ENCODE measurements at regions not wholly inside any gene's neighbourhood (a gene's known extent, or its start where the extent isn't known, plus 50 kb on each side); places are given as distances from the start of the nearest gene placed in this dataset.

DNA sequence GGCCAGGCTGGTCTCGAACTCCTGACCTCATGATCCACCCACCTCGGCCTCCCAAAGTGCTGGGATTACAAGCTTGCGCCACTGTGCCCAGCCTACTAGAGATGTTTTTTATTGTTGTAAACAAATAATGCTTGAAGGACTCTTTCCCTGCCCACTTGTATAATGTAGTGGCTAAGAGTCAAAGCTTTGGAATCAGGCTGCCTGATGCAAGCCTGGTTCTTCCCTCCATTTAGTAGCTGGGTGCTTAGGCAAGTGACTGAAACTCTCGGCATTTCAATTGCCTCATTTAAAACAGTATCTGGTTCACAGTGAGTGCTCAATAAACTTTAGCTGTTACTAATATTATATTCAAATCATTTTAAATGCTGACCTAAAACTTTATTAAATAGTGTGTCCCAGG is 144.2 kb upstream of the FOXN2 start:
- no peaks in the 10 kb centered on the region for H3K9me3 ChIP-seq (ENCODE audit: low read length)
- no peak for ATAC-seq
- H3K4me1 ChIP-seq (ENCODE audit: insufficient read depth, low read length), result no peaks in the 10 kb centered on the region
- H4K20me1 ChIP-seq (ENCODE audit: low read length), result no peaks in the 10 kb centered on the region
- DNase-seq, result no peak
- H2AFZ ChIP-seq (ENCODE audit: low read length), result no peak overlapping the region
- CTCF ChIA-PET, result no interaction called here
- no TSS peak for BruUV-seq (replicated peaks)
- no peaks in the 10 kb centered on the region for H3F3A ChIP-seq (ENCODE audit: low read length, unreplicated experiment)
- POLR2A ChIA-PET (ENCODE audit: unreplicated experiment), result no interaction called here
- H3K36me3 ChIP-seq (ENCODE audit: low read depth, low read length), result no peaks in the 10 kb centered on the region
- H3K79me2 ChIP-seq (ENCODE audit: low read length), result no peaks in the 10 kb centered on the region
- no peak overlapping the region for H3K9ac ChIP-seq (ENCODE audit: low read length)
- no peaks in the 10 kb centered on the region for H3K9me2 ChIP-seq (replicated peaks; ENCODE audit: low read length)
- TF ChIP-seq EZH2phosphoT487 (IDR thresholded peaks at IDR 0.05; ENCODE audit: borderline replicate concordance, low read length) (no peak), EZH2 (IDR thresholded peaks at IDR 0.05; ENCODE audit: low read length, unreplicated experiment) (no peak)
- TF ChIP-seq, protein P1, sequence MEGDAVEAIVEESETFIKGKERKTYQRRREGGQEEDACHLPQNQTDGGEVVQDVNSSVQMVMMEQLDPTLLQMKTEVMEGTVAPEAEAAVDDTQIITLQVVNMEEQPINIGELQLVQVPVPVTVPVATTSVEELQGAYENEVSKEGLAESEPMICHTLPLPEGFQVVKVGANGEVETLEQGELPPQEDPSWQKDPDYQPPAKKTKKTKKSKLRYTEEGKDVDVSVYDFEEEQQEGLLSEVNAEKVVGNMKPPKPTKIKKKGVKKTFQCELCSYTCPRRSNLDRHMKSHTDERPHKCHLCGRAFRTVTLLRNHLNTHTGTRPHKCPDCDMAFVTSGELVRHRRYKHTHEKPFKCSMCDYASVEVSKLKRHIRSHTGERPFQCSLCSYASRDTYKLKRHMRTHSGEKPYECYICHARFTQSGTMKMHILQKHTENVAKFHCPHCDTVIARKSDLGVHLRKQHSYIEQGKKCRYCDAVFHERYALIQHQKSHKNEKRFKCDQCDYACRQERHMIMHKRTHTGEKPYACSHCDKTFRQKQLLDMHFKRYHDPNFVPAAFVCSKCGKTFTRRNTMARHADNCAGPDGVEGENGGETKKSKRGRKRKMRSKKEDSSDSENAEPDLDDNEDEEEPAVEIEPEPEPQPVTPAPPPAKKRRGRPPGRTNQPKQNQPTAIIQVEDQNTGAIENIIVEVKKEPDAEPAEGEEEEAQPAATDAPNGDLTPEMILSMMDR (conservative IDR thresholded peaks at IDR 0.05; ENCODE audit: low read depth, low read length), result no peak
- H3K27ac ChIP-seq (ENCODE audit: low read length), result no peak overlapping the region
- intact Hi-C loops (cut with micrococcal nuclease), result no loop called here
- no peak overlapping the region for H3K4me2 ChIP-seq (ENCODE audit: low read length)
- H3K27me3 ChIP-seq (ENCODE audit: low read length), result no peaks in the 10 kb centered on the region
- H3K4me3 ChIP-seq (ENCODE audit: low read length), result no peak overlapping the region

DNA sequence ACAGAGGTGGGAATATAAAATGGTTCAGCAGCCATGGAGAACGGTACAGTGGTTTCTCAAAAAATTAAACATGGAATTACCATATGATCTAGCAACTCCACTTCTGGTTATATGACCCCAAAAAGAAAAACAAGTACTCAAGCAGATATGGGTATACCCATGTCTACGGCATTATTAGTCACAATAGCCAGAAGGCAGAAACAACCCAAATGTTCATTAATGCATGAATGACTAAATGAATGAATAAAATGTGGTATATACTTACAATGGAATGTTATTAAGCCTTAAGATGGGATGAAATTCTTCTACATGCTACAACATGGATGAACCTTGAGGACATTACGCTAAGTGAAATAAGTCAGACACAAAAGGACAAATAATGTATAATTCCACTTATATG is 141.3 kb upstream of the FOXN2 start:
- TF ChIP-seq, protein P1 (conservative IDR thresholded peaks at IDR 0.05; ENCODE audit: low read depth, low read length), result no peak
- TF ChIP-seq EZH2 (IDR thresholded peaks at IDR 0.05; ENCODE audit: low read length, unreplicated experiment) (no peak), EZH2phosphoT487 (IDR thresholded peaks at IDR 0.05; ENCODE audit: borderline replicate concordance, low read length) (no peak)
- H4K20me1 ChIP-seq (ENCODE audit: low read length), result no peaks in the 10 kb centered on the region
- POLR2A ChIA-PET (ENCODE audit: unreplicated experiment), result no interaction called here
- no peaks in the 10 kb centered on the region for H3K79me2 ChIP-seq (ENCODE audit: low read length)
- no TSS peak for BruUV-seq (replicated peaks)
- H2AFZ ChIP-seq (ENCODE audit: low read length), result no peak overlapping the region
- no peaks in the 10 kb centered on the region for H3F3A ChIP-seq (ENCODE audit: low read length, unreplicated experiment)
- DNase-seq (peak; percentile 70), ATAC-seq (no peak)
- no peaks in the 10 kb centered on the region for H3K9me2 ChIP-seq (replicated peaks; ENCODE audit: low read length)
- H3K27me3 ChIP-seq (ENCODE audit: low read length), result no peaks in the 10 kb centered on the region
- no peak overlapping the region for H3K4me3 ChIP-seq (ENCODE audit: low read length)
- H3K9me3 ChIP-seq (ENCODE audit: low read length), result no peaks in the 10 kb centered on the region
- H3K27ac ChIP-seq (ENCODE audit: low read length), result no peak overlapping the region
- intact Hi-C loops (cut with micrococcal nuclease), result no loop called here
- no peaks in the 10 kb centered on the region for H3K4me1 ChIP-seq (ENCODE audit: insufficient read depth, low read length)
- no peak overlapping the region for H3K9ac ChIP-seq (ENCODE audit: low read length)
- CTCF ChIA-PET, result no interaction called here
- H3K4me2 ChIP-seq (ENCODE audit: low read length), result no peak overlapping the region
- H3K36me3 ChIP-seq (ENCODE audit: low read depth, low read length), result no peaks in the 10 kb centered on the region

DNA sequence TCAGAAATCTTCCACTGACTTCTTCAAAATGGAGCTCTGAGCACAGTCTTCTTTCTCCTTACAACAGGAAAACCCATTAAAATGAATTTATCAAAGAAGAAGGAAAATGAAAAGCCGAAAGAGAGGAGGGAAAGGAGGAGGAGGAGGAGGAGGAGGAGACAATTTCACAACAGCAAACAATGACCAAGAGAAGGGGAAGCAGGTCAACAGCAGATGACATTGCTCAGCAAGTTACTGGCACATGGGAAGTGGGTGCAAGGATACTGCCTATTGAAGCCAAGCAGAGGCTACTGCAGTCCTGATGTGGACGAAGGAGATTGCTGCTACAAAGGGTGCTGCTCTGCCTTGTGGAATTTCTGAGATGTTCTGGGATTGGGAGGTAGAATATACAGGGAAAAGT is 140.0 kb upstream of the FOXN2 start:
- Histone ChIP-seq H4K20me1 (ENCODE audit: low read length) (no peaks in the 10 kb centered on the region), H3K79me2 (ENCODE audit: low read length) (no peaks in the 10 kb centered on the region), H3F3A (ENCODE audit: low read length, unreplicated experiment) (no peaks in the 10 kb centered on the region), H3K4me3 (ENCODE audit: low read length) (no peak overlapping the region), H3K27me3 (ENCODE audit: low read length) (no peaks in the 10 kb centered on the region), H3K9ac (ENCODE audit: low read length) (no peak overlapping the region), H3K4me2 (ENCODE audit: low read length) (no peak overlapping the region), H3K36me3 (ENCODE audit: low read depth, low read length) (no peaks in the 10 kb centered on the region), H3K9me3 (ENCODE audit: low read length) (no peaks in the 10 kb centered on the region), H3K9me2 (replicated peaks; ENCODE audit: low read length) (no peaks in the 10 kb centered on the region), H3K4me1 (ENCODE audit: insufficient read depth, low read length) (no peaks in the 10 kb centered on the region), H3K27ac (ENCODE audit: low read length) (no peak overlapping the region), H2AFZ (ENCODE audit: low read length) (no peak overlapping the region)
- no peak for TF ChIP-seq EZH2 (IDR thresholded peaks at IDR 0.05; ENCODE audit: low read length, unreplicated experiment)
- TF ChIP-seq EZH2phosphoT487 (IDR thresholded peaks at IDR 0.05; ENCODE audit: borderline replicate concordance, low read length), result no peak
- TF ChIP-seq, protein P1 (conservative IDR thresholded peaks at IDR 0.05; ENCODE audit: low read depth, low read length), result no peak
- ATAC-seq (no peak), DNase-seq (no peak)
- ChIA-PET POLR2A (ENCODE audit: unreplicated experiment) (no interaction called here), CTCF (no interaction called here)
- intact Hi-C loops (cut with micrococcal nuclease), result no loop called here
- no TSS peak for BruUV-seq (replicated peaks)

Measured in PC-3 (cell line).